ENCODE measurements at regions not wholly inside any gene's neighbourhood (a gene's known extent, or its start where the extent isn't known, plus 50 kb on each side); places are given as distances from the start of the nearest gene placed in this dataset.

GRCh38 chr1:232550007-232550406 is 79.9 kb downstream of the SIPA1L2 start:
- no peak overlapping the region for H3K27ac ChIP-seq
- no peak for TF ChIP-seq CTCF (IDR thresholded peaks at IDR 0.05)
- no peak for TF ChIP-seq ZFX (IDR thresholded peaks at IDR 0.05; ENCODE audit: borderline replicate concordance)

DNA sequence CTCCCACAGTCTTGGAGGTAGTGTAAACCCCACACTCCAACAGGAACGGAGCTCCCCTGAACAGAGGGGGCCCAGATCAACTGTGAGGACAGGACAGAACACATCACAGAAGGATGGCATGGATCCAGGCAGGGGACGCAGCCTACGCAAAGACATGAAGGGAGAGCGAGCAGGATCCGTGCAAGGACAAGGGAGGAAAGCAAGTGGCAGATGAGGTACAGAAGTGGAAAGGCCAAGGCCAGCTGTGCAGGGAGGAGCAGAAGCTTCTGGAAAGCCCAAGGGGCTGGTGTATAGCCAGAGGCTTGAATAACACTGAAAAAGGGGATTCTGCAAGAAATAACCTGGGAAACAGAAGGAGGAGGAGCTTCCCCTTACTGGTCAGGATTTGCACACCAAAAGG is 81.2 kb downstream of the SIPA1L2 start:
- no peak for TF ChIP-seq ZFX (IDR thresholded peaks at IDR 0.05; ENCODE audit: borderline replicate concordance)
- TF ChIP-seq CTCF (IDR thresholded peaks at IDR 0.05): no peak
- no peak overlapping the region for H3K27ac ChIP-seq

DNA sequence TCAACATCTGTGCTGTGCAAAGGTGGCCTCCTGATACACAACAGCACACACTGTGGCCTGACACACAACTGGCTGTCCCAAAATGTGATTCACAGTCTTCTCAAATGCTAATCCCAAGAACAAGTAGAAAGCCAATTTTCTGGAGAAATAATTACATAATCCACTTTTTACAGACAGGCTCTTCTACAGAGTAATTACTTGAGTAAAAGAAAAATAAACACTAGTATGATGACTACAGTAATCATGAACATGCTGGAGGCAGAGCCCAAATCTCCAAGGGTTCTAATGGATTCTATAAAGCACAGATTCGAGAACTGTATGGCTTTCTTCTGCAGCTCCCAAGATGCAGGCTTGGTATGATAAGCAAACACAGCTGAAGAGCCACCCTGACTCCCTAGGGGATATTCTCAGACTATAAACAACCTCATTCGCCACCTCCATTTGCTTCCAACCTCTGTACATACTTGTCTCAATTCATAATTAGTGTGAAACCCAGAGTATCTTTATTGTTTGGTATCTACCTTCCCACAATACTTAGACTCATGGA is 81.9 kb downstream of the SIPA1L2 start:
- no peak for TF ChIP-seq CTCF (IDR thresholded peaks at IDR 0.05)
- no peak for TF ChIP-seq ZFX (IDR thresholded peaks at IDR 0.05; ENCODE audit: borderline replicate concordance)
- no peak overlapping the region for H3K27ac ChIP-seq

DNA sequence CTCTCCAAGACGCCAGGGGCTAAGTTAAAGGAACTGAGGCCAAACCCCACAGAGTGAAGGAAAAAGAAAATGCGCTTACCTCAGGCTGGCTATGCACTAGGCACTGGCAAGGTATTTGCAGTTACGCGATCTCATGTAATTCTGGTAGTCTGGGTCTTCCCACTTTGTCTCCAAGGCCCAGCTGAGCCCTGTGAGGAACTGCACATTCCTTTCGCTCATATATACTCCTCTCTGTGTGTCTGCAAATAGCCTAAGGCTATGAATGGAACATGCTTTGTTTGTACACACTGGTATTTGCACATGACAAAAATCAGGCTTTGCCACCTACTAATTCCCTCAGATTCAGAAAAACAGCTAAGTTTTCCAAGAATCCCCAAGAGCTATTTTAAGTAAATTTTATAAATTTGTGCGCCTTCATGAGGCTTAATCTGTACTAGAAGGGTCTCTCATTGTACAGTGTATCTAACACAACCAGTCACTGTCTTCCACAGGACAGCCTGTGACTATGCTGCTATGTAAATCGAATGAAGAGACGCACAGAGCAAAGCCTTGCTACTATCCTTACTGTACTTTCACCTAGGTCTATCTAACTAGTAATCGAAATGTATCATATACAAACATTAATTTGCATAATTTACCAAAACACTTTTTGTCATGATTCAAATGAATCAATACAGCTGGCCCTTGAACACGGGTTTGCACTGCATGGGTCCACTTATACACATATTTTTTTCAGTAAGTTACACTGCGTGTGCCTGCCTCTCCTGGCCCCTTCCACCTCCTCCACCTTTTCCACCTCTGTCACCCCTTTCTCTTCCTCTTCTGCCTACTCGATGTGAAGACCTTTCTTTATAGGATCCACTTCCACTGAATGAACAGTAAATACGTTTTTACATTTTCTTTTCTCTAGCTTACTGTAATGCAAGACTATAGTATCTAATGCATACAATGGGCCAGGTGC is 87.0 kb downstream of the SIPA1L2 start:
- H3K27ac ChIP-seq: no peak overlapping the region
- TF ChIP-seq CTCF (IDR thresholded peaks at IDR 0.05): no peak
- TF ChIP-seq ZFX (IDR thresholded peaks at IDR 0.05; ENCODE audit: borderline replicate concordance): no peak

DNA sequence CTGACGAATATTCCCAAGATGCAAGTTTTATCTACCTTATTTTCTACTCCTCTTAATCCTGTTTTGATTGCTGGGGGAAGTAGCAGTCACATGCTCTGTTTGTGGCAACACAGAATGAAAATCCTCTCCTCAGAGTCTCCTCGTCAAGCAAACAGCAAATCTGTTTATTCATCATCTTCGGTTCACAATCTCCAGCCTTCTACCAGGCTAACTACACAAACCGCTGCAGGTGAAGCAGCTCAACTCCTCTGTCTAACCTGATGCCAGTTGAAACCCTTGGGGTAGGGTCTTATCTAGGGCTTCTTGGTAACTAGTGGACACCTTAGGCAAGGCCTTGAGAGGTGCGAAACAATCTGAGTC is 91.0 kb downstream of the SIPA1L2 start:
- H3K27ac ChIP-seq: no peak overlapping the region
- no peak for TF ChIP-seq ZFX (IDR thresholded peaks at IDR 0.05; ENCODE audit: borderline replicate concordance)
- no peak for TF ChIP-seq CTCF (IDR thresholded peaks at IDR 0.05)

- no peak overlapping the region for H3K27ac ChIP-seq
- TF ChIP-seq ZFX (IDR thresholded peaks at IDR 0.05; ENCODE audit: borderline replicate concordance) (no peak), CTCF (IDR thresholded peaks at IDR 0.05) (no peak)
Observed at GRCh38 chr1:232538224-232538942, 91.5 kb downstream of the SIPA1L2 start.

Data from 22Rv1 (cell line).